Loucy (cell line): ENCODE measurements at regions not wholly inside any gene's neighbourhood (a gene's known extent, or its start where the extent isn't known, plus 50 kb on each side); places are given as distances from the start of the nearest gene placed in this dataset.

Experiments used
- H2AFZ ChIP-seq: fragments of 200-600 bp; sonication (generic); 2 replicates; pipeline ENCODE4 v1.6.0; 2016; ENCODE audit warnings: antibody characterized with exemption, mild to moderate bottlenecking, low read length, moderate library complexity
- H3F3A ChIP-seq: fragments of 200-600 bp; 2 replicates; pipeline ENCODE4 v1.6.0; 2016; ENCODE audit warnings: antibody characterized with exemption, low read depth, mild to moderate bottlenecking
- H3K27me3 ChIP-seq: fragments of 200-600 bp; sonication (generic); 2 replicates; pipeline ENCODE4 v1.6.1; 2014; ENCODE audit warnings: low read length, mild to moderate bottlenecking; ENCODE audit not compliant: insufficient read depth, poor library complexity, severe bottlenecking
- H3K36me3 ChIP-seq: fragments of 200-600 bp; sonication (generic); 2 replicates; pipeline ENCODE4 v1.6.1; 2016; ENCODE audit warnings: low read length; ENCODE audit not compliant: insufficient read depth
- H3K4me1 ChIP-seq: fragments of 200-600 bp; sonication (generic); 2 replicates; pipeline ENCODE4 v1.5.1; 2014; ENCODE audit warnings: low read length, mild to moderate bottlenecking; ENCODE audit not compliant: insufficient read depth, poor library complexity, severe bottlenecking
- H3K4me2 ChIP-seq: fragments of 200-600 bp; sonication (generic); 2 replicates; pipeline ENCODE4 v1.6.0; 2014; ENCODE audit warnings: antibody characterized with exemption, low read length, low read depth, mild to moderate bottlenecking; ENCODE audit not compliant: poor library complexity, severe bottlenecking
- H3K4me3 ChIP-seq: fragments of 200-600 bp; sonication (generic); 2 replicates; pipeline ENCODE4 v1.5.1; 2014; ENCODE audit warnings: low read length, mild to moderate bottlenecking, mixed read lengths; ENCODE audit not compliant: poor library complexity, severe bottlenecking
- H3K79me2 ChIP-seq: fragments of 200-600 bp; sonication (generic); 2 replicates; pipeline ENCODE4 v1.6.1; 2014; ENCODE audit warnings: low read length; ENCODE audit not compliant: insufficient read depth
- H3K9ac ChIP-seq: fragments of 200-600 bp; sonication (generic); 2 replicates; pipeline ENCODE4 v1.6.0; 2014; ENCODE audit warnings: mild to moderate bottlenecking, low read depth, low read length, moderate library complexity; ENCODE audit not compliant: poor library complexity, severe bottlenecking
- H3K9me2 ChIP-seq: fragments of 200-600 bp; sonication (generic); replicated peaks from 2 replicates; pipeline ENCODE4 v1.6.1; 2016; ENCODE audit warnings: low read depth, low read length, mixed read lengths
- H3K9me3 ChIP-seq: fragments of 200-600 bp; sonication (generic); 2 replicates; pipeline ENCODE4 v1.6.1; 2014; ENCODE audit warnings: mild to moderate bottlenecking, antibody characterized with exemption, low read length, low read depth; ENCODE audit not compliant: insufficient read depth
- H4K20me1 ChIP-seq: fragments of 200-600 bp; sonication (generic); 2 replicates; pipeline ENCODE4 v1.6.0; 2014; ENCODE audit warnings: antibody characterized with exemption, low read length, mild to moderate bottlenecking; ENCODE audit not compliant: insufficient read depth, poor library complexity, severe bottlenecking
- CTCF ChIP-seq: fragments of 200-600 bp; sonication (generic); conservative IDR thresholded peaks from 2 replicates; pipeline ENCODE4 v1.5.1; 2014; ENCODE audit warnings: mild to moderate bottlenecking, antibody characterized with exemption, low read length
- EZH2phosphoT487 ChIP-seq: fragments of 200-600 bp; IDR thresholded peaks from 2 replicates; pipeline ENCODE4 v1.6.1; 2018; ENCODE audit warnings: antibody characterized with exemption, mild to moderate bottlenecking, moderate library complexity, borderline replicate concordance

- H3K4me3 ChIP-seq = no peak overlapping the region
- H3K4me1 ChIP-seq = no peaks in the 10 kb centered on the region
- H3F3A ChIP-seq = no peaks in the 10 kb centered on the region
- H3K27me3 ChIP-seq = no peaks in the 10 kb centered on the region
- H3K9me2 ChIP-seq = no peaks in the 10 kb centered on the region
- H3K4me2 ChIP-seq = no peak overlapping the region
- no peak overlapping the region for H3K9ac ChIP-seq
- H2AFZ ChIP-seq = no peak overlapping the region
- no peaks in the 10 kb centered on the region for H3K36me3 ChIP-seq
- H4K20me1 ChIP-seq = no peaks in the 10 kb centered on the region
- H3K9me3 ChIP-seq = no peaks in the 10 kb centered on the region
- TF ChIP-seq EZH2phosphoT487 (no peak), CTCF (no peak)
- H3K79me2 ChIP-seq = no peaks in the 10 kb centered on the region
Observed at GRCh38 chr9:16135968-16136367, 583.1 kb downstream of the CCDC171 start.

- no peaks in the 10 kb centered on the region for H4K20me1 ChIP-seq
- H3K36me3 ChIP-seq = no peaks in the 10 kb centered on the region
- H3K27me3 ChIP-seq = no peaks in the 10 kb centered on the region
- no peaks in the 10 kb centered on the region for H3K9me3 ChIP-seq
- H3K9me2 ChIP-seq = no peaks in the 10 kb centered on the region
- no peak overlapping the region for H3K9ac ChIP-seq
- H3F3A ChIP-seq = no peaks in the 10 kb centered on the region
- no peaks in the 10 kb centered on the region for H3K4me1 ChIP-seq
- TF ChIP-seq EZH2phosphoT487 (no peak), CTCF (no peak)
- H3K4me2 ChIP-seq = no peak overlapping the region
- no peak overlapping the region for H2AFZ ChIP-seq
- H3K79me2 ChIP-seq = no peaks in the 10 kb centered on the region
- no peak overlapping the region for H3K4me3 ChIP-seq
Observed at GRCh38 chr9:16136451-16136850, 583.6 kb downstream of the CCDC171 start.

DNA sequence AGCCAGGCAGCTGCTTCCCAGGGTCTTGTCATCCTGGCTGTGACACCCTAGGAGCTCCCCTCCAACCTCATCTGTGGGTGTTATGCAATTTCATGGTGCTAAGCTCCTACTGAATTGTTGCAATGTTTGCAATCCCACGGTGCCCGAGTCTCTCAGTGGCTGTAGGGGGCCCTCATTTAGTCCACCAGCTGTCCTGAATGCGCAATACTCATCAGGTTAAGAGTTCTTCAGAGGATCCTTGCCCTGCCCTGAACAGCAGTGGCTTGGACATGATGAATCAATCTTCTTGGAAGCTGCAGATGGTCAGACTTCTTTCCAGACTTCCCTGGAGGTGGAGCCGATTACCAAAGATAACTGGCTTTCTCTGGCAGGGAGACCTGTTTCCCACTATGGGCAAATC is 584.1 kb downstream of the CCDC171 start:
- no peak overlapping the region for H2AFZ ChIP-seq
- H4K20me1 ChIP-seq = no peaks in the 10 kb centered on the region

More for the DNA sequence above, 584.1 kb downstream of the CCDC171 start:
- H3F3A ChIP-seq = no peaks in the 10 kb centered on the region
- TF ChIP-seq EZH2phosphoT487 = no peak
- no peak for TF ChIP-seq CTCF
- no peak overlapping the region for H3K4me3 ChIP-seq
- H3K79me2 ChIP-seq = no peaks in the 10 kb centered on the region
- no peak overlapping the region for H3K4me2 ChIP-seq
- H3K36me3 ChIP-seq = no peaks in the 10 kb centered on the region
- no peaks in the 10 kb centered on the region for H3K9me2 ChIP-seq
- H3K4me1 ChIP-seq = no peaks in the 10 kb centered on the region
- H3K9me3 ChIP-seq = no peaks in the 10 kb centered on the region
- H3K9ac ChIP-seq = no peak overlapping the region
- no peaks in the 10 kb centered on the region for H3K27me3 ChIP-seq
